SK-N-SH treated with all-trans-retinoic acid at 6 μM for 48 hours (cell line): ENCODE measurements at regions not wholly inside any gene's neighbourhood (a gene's known extent, or its start where the extent isn't known, plus 50 kb on each side); places are given as distances from the start of the nearest gene placed in this dataset.

Experiments
- SNAI2 ChIP-seq: fragments of 250-450 bp; sonication (Bioruptor Pico); IDR thresholded peaks from 2 replicates; pipeline ENCODE4 v1.5.0; 2020; ENCODE audit warnings: mild to moderate bottlenecking, moderate library complexity
- TCF4 ChIP-seq: fragments of 250-450 bp; sonication (Bioruptor Pico); IDR thresholded peaks from 2 replicates; pipeline ENCODE4 v1.8.0; 2021; ENCODE audit warnings: mild to moderate bottlenecking, moderate library complexity, borderline replicate concordance
- ZFP3 ChIP-seq: fragments of 250-450 bp; sonication (Bioruptor Pico); IDR thresholded peaks from 2 replicates; pipeline ENCODE4 v1.5.0; 2020; ENCODE audit warnings: mild to moderate bottlenecking, moderate library complexity
- ZFP30 ChIP-seq: fragments of 450-650 bp; formaldehyde crosslinking; IDR thresholded peaks from 2 replicates; pipeline ENCODE4 v1.5.0; 2022; ENCODE audit warnings: mild to moderate bottlenecking, moderate library complexity
- ZNF565 ChIP-seq: fragments of 450-650 bp; formaldehyde crosslinking; conservative IDR thresholded peaks from 2 replicates; pipeline ENCODE4 v1.5.0; 2020; ENCODE audit warnings: low read depth, mild to moderate bottlenecking, moderate library complexity

GRCh38 chr4:179880756-179881155, 2362.4 kb upstream of the TENM3 start:
- TF ChIP-seq ZNF565 (CRISPR knock-in tag) (no peak), SNAI2 (no peak), TCF4 (CRISPR knock-in tag) (no peak), ZFP3 (no peak), ZFP30 (no peak)
